Coronary artery (tissue), 2 donors: ENCODE measurements at regions not wholly inside any gene's neighbourhood (a gene's known extent, or its start where the extent isn't known, plus 50 kb on each side); places are given as distances from the start of the nearest gene placed in this dataset.

ENCODE experiments used
- DNase-seq: peaks from one replicate; pipeline ENCODE4 v3.0.0-alpha.2; 2017; ENCODE audit warnings: low spot score
- H3K27ac ChIP-seq, 2 donors: fragments of 200-600 bp; sonication (generic); one replicate each; pipeline ENCODE4 v1.5.1; 2016 to 2019
- H3K4me3 ChIP-seq: fragments of 200-600 bp; sonication (generic); 2 replicates; pipeline ENCODE4 v1.5.1; 2016; ENCODE audit warnings: mild to moderate bottlenecking, moderate library complexity
- CTCF ChIP-seq: fragments of 200-600 bp; sonication (generic); IDR thresholded peaks from one replicate; pipeline ENCODE4 v1.5.1; 2019; ENCODE audit warnings: antibody characterized with exemption

GRCh38 chr14:97453991-97454390, 656.8 kb downstream of the VRK1 start:
- no peak overlapping the region for H3K4me3 ChIP-seq
- no peak for DNase-seq
- no peak for TF ChIP-seq CTCF
- no peak overlapping the region for H3K27ac ChIP-seq

GRCh38 chr14:97456462-97456861, 659.3 kb downstream of the VRK1 start:
- H3K27ac ChIP-seq = no peak overlapping the region

GRCh38 chr14:97456958-97457357, 659.8 kb downstream of the VRK1 start:
- TF ChIP-seq CTCF = no peak
- no peak overlapping the region for H3K4me3 ChIP-seq
- no peak overlapping the region for H3K27ac ChIP-seq
- DNase-seq = no peak

More at GRCh38 chr14:97456462-97456861, 659.3 kb downstream of the VRK1 start:
- no peak overlapping the region for H3K4me3 ChIP-seq
- no peak for TF ChIP-seq CTCF
- no peak for DNase-seq

- Histone ChIP-seq H3K27ac (no peak overlapping the region), H3K4me3 (no peak overlapping the region)
- TF ChIP-seq CTCF = no peak
- no peak for DNase-seq
Observed at GRCh38 chr14:97457575-97458085, 660.4 kb downstream of the VRK1 start.

- Histone ChIP-seq H3K4me3 (peak overlapping the region; percentile 60), H3K27ac (no peak overlapping the region)
Observed at GRCh38 chr14:97458255-97458654, 661.1 kb downstream of the VRK1 start.

GRCh38 chr14:97458661-97459579, 661.7 kb downstream of the VRK1 start:
- Histone ChIP-seq H3K4me3 (peak overlapping the region; percentile 60), H3K27ac (no peak overlapping the region)
- TF ChIP-seq CTCF = no peak
- no peak for DNase-seq

More at GRCh38 chr14:97458255-97458654, 661.1 kb downstream of the VRK1 start:
- no peak for TF ChIP-seq CTCF
- no peak for DNase-seq

- H3K4me3 ChIP-seq = no peak overlapping the region
- no peak for DNase-seq
- TF ChIP-seq CTCF = no peak
Observed at GRCh38 chr14:97462081-97462480, 664.9 kb downstream of the VRK1 start.

More at GRCh38 chr14:97462081-97462480, 664.9 kb downstream of the VRK1 start:
- H3K27ac ChIP-seq = no peak overlapping the region
